PFSK-1 (cell line): ENCODE measurements at regions not wholly inside any gene's neighbourhood (a gene's known extent, or its start where the extent isn't known, plus 50 kb on each side); places are given as distances from the start of the nearest gene placed in this dataset.

ENCODE experiments used
- FOXP2 ChIP-seq: optimal IDR thresholded peaks from 2 replicates; pipeline ENCODE3; 2011; ENCODE audit warnings: borderline replicate concordance, control low read depth, inconsistent platforms; ENCODE audit not compliant: insufficient read depth; ENCODE audit errors: extremely low read length, extremely low read depth
- POLR2AphosphoS5 ChIP-seq: IDR thresholded peaks from 2 replicates; pipeline ENCODE4 v1.6.1; 2012; ENCODE audit warnings: low read depth, mild to moderate bottlenecking, control low read depth, low read length, moderate library complexity
- SIN3A ChIP-seq: IDR thresholded peaks from 2 replicates; pipeline ENCODE4 v1.6.1; 2012; ENCODE audit warnings: mild to moderate bottlenecking, low read length, moderate library complexity, borderline replicate concordance; ENCODE audit not compliant: insufficient read depth
- TF ChIP-seq, protein P1 (sequence below), 2 experiments: IDR thresholded peaks; 2 replicates each; pipeline versions ENCODE4 v1.6.1 to v1.8.0; 2011 to 2012; ENCODE audit warnings: low read depth in 2 of 2, low read length in 2 of 2, control low read depth in 1 of 2, inconsistent platforms in 1 of 2, mild to moderate bottlenecking in 1 of 2, moderate library complexity in 1 of 2; ENCODE audit not compliant: insufficient read depth in 1 of 2

DNA sequence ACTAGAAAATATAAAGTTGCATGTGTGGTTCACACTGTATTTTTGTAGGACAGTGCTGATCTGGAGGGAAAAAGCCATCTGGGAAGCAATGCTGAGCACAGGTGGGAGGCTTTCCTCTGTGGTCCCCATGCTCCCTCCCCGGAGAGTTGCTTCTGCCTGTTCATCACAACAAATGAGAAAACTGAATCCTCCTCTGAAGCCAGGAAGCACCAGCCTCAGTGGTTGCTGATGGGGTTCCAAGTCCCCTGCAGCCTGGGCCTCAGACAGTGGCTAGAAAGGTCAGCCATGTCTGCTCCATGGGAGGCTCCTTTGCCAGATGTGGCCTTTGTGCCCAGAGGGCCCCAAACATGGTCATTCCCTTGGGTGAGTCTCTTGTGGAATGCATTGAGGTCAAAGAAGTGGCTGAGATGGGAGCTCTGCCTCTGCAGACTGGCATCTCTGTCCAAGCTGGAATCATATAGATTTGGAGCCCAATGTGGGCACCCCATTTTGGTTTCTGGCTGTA lies 77.6 kb downstream of the C5orf15 start:
- TF ChIP-seq SIN3A = no peak
- no peak for TF ChIP-seq POLR2AphosphoS5
- no peak for TF ChIP-seq FOXP2
- TF ChIP-seq, protein P1, sequence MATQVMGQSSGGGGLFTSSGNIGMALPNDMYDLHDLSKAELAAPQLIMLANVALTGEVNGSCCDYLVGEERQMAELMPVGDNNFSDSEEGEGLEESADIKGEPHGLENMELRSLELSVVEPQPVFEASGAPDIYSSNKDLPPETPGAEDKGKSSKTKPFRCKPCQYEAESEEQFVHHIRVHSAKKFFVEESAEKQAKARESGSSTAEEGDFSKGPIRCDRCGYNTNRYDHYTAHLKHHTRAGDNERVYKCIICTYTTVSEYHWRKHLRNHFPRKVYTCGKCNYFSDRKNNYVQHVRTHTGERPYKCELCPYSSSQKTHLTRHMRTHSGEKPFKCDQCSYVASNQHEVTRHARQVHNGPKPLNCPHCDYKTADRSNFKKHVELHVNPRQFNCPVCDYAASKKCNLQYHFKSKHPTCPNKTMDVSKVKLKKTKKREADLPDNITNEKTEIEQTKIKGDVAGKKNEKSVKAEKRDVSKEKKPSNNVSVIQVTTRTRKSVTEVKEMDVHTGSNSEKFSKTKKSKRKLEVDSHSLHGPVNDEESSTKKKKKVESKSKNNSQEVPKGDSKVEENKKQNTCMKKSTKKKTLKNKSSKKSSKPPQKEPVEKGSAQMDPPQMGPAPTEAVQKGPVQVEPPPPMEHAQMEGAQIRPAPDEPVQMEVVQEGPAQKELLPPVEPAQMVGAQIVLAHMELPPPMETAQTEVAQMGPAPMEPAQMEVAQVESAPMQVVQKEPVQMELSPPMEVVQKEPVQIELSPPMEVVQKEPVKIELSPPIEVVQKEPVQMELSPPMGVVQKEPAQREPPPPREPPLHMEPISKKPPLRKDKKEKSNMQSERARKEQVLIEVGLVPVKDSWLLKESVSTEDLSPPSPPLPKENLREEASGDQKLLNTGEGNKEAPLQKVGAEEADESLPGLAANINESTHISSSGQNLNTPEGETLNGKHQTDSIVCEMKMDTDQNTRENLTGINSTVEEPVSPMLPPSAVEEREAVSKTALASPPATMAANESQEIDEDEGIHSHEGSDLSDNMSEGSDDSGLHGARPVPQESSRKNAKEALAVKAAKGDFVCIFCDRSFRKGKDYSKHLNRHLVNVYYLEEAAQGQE (IDR thresholded peaks at IDR 0.05; ENCODE audit: insufficient read depth in 1 of 2, low read depth in 2 of 2, low read length in 2 of 2) = no peak
